ENCODE measurements at regions not wholly inside any gene's neighbourhood (a gene's known extent, or its start where the extent isn't known, plus 50 kb on each side); places are given as distances from the start of the nearest gene placed in this dataset.

DNA sequence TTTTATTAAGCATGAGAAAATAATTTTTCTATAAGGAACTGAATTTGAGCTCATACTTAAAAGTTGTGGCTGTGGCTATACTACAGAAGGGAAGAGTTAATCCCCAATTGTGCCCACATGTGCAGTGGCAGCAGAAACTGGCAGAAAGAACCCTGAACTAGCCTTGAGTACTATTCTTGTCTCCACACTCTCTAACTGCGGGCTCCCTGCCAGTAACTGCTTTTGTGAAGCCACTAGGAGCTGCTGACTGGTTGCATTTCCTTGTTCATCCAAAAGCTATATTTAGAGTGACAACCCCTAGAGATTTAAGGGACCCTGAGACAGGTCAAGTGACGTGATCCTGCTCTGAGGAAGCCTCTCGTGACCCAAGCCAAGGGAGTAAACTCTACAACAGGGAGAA is 238.6 kb downstream of the ELAVL2 start:
- no peak for DNase-seq

DNA sequence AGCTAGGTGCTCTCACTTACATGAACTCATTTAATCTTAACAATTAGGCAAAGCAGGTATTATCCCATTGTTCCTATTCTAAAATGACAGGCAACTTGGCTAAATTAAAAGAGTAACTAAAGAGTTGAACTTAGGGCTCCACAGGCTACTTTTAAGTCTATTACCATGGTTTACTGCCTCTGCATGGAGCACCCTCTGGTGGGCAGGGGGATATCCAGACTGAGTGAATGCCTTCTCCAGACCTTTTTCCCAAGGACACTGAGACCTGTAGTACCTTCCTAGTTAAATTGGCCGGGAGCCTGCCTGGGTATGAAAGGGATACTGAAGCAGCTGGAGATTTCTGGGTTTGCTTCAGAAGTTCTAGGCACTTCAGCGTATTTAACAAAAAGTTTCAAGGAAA is 238.1 kb downstream of the ELAVL2 start:
- no peak for DNase-seq

- no peak for DNase-seq
These were observed 235.6 kb downstream of the ELAVL2 start for GRCh38 chr9:23590276-23591000.

DNA sequence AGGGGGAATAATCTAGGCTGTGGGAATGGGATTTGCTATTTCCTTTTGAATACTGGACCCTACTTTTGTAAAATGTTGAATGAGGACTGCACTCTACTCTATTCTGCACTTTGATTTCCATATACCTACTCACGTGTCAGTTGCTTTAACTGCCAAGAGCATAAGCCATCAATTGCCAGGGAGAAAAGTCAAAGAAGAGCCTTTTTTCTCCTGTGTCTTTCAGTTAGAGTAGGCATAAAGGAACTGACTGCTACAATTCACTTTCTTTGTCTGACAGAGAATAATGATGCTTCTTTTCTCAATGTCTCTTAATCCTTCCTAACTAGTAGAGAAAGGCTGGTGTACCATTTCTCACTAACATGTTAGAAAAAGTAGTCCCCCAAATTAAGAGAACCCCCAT is 231.6 kb downstream of the ELAVL2 start:
- DNase-seq: no peak

DNA sequence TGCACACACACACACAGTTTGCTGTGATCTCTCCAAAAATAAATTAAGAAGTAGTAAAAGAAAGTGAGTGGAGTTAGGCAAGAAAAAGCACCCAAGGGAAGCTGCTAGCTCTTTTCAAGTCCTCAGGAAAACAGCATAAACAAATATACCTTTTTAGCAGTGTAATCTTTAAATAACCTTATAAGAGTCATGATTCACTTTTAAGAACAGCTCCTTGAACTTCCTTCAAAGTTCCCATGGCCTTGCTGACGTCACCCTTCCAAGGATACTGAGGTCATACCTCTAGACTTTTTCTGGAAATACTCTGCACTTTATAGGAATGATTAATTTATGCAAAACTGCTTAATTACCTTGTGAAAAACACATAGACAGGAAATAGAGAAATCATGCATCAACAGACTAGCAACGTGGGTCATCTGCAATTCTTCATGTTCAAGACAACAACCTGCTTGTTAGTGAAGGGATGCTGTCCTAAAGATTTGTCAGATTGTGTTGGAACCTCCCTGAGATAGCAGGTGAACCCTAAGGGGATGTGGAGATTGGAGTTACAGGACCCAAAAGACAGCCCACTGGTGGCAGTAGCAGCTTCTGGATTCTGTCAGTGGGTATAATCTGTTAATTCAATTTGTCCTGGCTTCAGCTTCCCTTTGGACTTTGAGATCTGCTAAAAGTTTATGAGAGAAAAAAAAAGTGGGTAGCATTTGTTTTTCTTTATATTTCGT is 229.0 kb downstream of the ELAVL2 start:
- DNase-seq: no peak

- no peak for DNase-seq
These were observed 227.0 kb downstream of the ELAVL2 start for GRCh38 chr9:23598994-23599393.

DNA sequence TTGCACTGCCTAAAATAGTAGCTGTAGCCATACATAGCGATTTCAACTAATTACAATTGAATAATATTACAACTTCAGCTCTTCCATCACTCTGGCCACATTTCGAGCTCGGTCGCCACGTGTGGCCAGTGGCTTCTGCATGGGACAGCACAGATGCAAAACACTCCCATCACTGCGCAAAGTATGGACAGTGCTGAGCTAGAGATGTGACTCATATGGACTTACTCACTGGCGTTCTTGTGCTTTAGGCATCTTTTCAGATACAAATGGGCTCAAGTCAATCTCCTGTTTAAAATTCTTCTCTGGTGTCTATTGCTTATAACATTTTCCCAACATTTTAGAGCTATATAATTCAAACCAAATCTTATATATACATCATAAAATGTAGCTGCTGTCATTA is 222.7 kb downstream of the ELAVL2 start:
- DNase-seq: no peak

- DNase-seq: no peak
These were observed 219.9 kb downstream of the ELAVL2 start for GRCh38 chr9:23606107-23606506.

DNA sequence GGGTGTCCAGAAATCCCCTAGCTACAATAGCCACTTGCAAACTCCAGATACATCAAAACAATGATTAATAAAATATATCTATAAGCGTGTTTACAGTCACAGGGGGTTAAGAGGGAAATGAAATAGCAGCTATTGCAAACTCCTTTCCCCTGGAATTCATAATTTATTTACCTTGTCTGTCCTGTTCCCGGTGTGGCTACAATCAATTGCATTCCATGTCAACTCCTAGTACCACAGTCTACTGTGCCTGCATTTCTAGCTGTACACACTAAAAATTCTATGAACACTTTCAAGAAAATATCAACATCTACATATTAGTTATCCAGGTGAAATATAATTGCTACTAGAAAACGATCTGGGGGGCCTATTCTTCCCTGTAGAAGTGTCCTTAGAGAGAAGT is 217.6 kb downstream of the ELAVL2 start:
- no peak for DNase-seq

- peak; percentile 68 for DNase-seq
These were observed 214.2 kb downstream of the ELAVL2 start for GRCh38 chr9:23611869-23612268.

GRCh38 chr9:23615569-23615968 is 210.5 kb downstream of the ELAVL2 start:
- DNase-seq: no peak

DNA sequence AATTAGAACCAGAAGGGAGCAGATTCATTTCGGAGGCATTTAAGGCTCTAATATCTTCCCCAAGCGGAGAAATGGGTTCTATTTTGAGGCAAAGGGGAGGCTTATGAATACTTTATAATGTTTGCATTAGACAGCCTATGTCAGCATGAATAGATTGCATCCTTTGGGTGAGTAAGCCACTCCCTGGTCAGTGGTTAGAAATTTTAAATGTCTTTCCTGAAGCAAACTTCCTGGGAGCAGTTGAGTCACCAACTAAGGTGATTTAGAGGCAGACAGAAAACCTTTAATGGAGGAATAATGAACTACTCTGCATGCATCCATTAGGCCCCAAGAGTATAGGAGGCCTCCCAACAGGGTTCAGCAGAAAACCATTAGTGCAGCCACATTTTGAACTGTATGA is 204.9 kb downstream of the ELAVL2 start:
- DNase-seq: no peak

GRCh38 chr9:23621924-23622323 is 204.1 kb downstream of the ELAVL2 start:
- DNase-seq: no peak

DNA sequence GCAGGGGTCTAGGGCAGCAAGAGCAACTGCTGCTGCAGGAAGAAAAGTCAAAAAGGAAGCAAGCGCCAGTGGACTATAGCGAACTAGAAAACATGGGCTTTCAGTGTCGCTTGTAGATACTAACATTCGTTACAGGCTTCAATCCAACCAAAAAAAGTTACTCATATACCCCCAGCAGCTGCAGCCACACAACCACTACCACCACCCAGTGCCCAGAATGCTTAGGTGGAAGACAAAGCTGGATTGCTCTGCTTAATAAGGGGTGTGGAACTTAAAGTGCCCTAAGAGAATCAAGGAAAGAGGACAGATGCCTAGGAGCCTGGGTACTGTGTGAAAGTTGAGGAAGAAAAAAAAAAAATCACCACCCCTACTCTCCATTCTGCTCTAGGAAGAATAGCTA is 203.6 kb downstream of the ELAVL2 start:
- DNase-seq: no peak

- DNase-seq: no peak
These were observed 195.6 kb downstream of the ELAVL2 start for GRCh38 chr9:23630488-23630887.

DNA sequence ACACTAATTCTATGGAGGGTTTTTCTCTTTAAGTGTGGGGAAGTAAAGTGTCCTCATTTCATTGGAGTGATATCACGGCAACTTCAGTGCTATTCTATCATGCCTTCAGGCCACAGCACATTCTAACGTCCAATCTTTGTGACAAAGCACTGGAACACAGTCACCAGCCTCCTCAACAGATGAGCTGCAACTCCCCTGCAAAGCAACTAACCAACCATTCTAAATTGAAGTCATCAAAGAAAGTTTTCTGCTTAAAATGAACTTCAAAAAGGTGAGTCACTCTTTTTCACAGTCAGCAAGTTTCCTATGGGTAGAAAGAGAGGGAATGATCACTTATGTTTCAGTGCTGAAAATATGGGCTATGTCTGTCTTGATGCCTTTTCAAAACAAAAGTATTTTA is 190.8 kb downstream of the ELAVL2 start:
- DNase-seq: no peak

DNA sequence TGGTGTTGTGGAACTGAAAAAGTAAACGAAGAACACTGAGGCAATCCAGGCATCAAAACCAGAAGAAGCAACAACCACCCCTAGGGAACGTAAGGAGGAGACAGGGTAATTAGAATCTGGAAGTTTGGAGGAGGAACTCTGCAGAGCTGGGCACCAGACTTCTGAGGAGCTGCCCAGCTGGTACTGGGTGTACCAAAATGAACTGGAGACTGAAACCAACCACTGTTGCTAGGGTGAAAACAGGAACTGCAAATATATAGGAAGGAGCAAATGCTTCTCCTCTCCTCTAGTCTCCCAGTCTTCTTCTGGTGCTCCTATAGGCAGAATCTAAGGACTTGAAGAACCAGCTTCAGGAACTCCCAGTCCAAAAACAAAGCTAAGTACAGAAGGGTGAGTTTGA is 189.8 kb downstream of the ELAVL2 start:
- no peak for DNase-seq

DNA sequence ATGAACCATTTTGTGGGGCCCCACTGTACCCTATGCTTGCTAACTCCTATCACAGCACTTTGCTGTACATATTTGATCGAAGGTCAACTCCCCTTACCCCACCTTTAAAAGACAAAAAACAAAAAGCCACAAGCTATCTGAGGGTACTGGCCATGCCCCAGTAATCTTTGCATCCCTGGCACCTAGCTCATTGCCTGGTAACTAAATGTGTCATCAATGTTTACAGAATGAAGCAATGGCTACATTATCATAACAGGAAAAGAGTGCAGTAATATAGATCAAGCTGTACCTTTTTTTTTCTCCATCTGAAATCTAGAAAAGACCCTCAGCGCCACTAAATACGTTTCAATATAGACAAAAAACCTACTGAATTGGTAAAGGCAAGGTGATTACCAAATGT is 188.0 kb downstream of the ELAVL2 start:
- DNase-seq: no peak

- no peak for DNase-seq
These were observed 187.1 kb downstream of the ELAVL2 start for GRCh38 chr9:23638837-23639426.
